Fibroblast of skin of scalp (primary cell): ENCODE measurements at regions not wholly inside any gene's neighbourhood (a gene's known extent, or its start where the extent isn't known, plus 50 kb on each side); places are given as distances from the start of the nearest gene placed in this dataset.
A peak's percentile ranks its signal among the peaks of the same experiment; 100 is the strongest.
"Not testable (repeated sequence)": the region's sequence is repeated elsewhere in the genome, so short reads cannot be mapped to it uniquely, and the experiment has no call there.

ENCODE experiments used
- DNase-seq: peaks from one replicate; pipeline ENCODE4 v3.0.0-alpha.2; 2013

GRCh38 chr12:92987362-92987761 lies 58.3 kb upstream of the EEA1 start:
- peak; percentile 76 for DNase-seq

GRCh38 chr12:92987846-92988621 lies 58.9 kb upstream of the EEA1 start:
- no peak for DNase-seq

- DNase-seq: no peak
Observed at GRCh38 chr12:92988622-92989130, 59.6 kb upstream of the EEA1 start.

- DNase-seq: no peak
Observed at GRCh38 chr12:92989715-92990484, 60.8 kb upstream of the EEA1 start.

- no peak for DNase-seq
Observed at GRCh38 chr12:92991134-92991533, 62.0 kb upstream of the EEA1 start.

- DNase-seq: peak; percentile 27
Observed at GRCh38 chr12:92992041-92992440, 62.9 kb upstream of the EEA1 start.

GRCh38 chr12:92993259-92993658 lies 64.2 kb upstream of the EEA1 start:
- DNase-seq: no peak

GRCh38 chr12:92995258-92995903 lies 66.3 kb upstream of the EEA1 start:
- DNase-seq: no peak

- no peak for DNase-seq
Observed at GRCh38 chr12:93000026-93000425, 70.9 kb upstream of the EEA1 start.

GRCh38 chr12:93001407-93001806 lies 72.3 kb upstream of the EEA1 start:
- no peak for DNase-seq

- peak; percentile 81 for DNase-seq
Observed at GRCh38 chr12:93002293-93003054, 73.4 kb upstream of the EEA1 start.

GRCh38 chr12:93003531-93004239 lies 74.6 kb upstream of the EEA1 start:
- no peak for DNase-seq

- no peak for DNase-seq
Observed at GRCh38 chr12:93005928-93006392, 76.9 kb upstream of the EEA1 start.

GRCh38 chr12:93006471-93007208 lies 77.5 kb upstream of the EEA1 start:
- no peak for DNase-seq

- no peak for DNase-seq
Observed at GRCh38 chr12:93007544-93007943, 78.4 kb upstream of the EEA1 start.

- no peak for DNase-seq
Observed at GRCh38 chr12:93008044-93008778, 79.1 kb upstream of the EEA1 start.

- not testable (repeated sequence) for DNase-seq
Observed at GRCh38 chr12:93008880-93009279, 79.8 kb upstream of the EEA1 start.

GRCh38 chr12:93009533-93009932 lies 80.4 kb upstream of the EEA1 start:
- no peak for DNase-seq

GRCh38 chr12:93010461-93010860 lies 81.4 kb upstream of the EEA1 start:
- no peak for DNase-seq

- DNase-seq: no peak
Observed at GRCh38 chr12:93011100-93011499, 82.0 kb upstream of the EEA1 start.
